K562 (cell line): ENCODE measurements at regions not wholly inside any gene's neighbourhood (a gene's known extent, or its start where the extent isn't known, plus 50 kb on each side); places are given as distances from the start of the nearest gene placed in this dataset.

ENCODE experiments used
- C11orf30 ChIP-seq: fragments of 450-650 bp; IDR thresholded peaks from 2 replicates; pipeline ENCODE4 v1.6.1; 2016; ENCODE audit warnings: low read depth, mild to moderate bottlenecking
- CC2D1A ChIP-seq: fragments of 450-650 bp; IDR thresholded peaks from 2 replicates; pipeline ENCODE4 v1.6.1; 2017; ENCODE audit warnings: mild to moderate bottlenecking
- DNMT1 ChIP-seq: fragments of 450-650 bp; IDR thresholded peaks from 2 replicates; pipeline ENCODE4 v1.6.1; 2016; ENCODE audit warnings: antibody characterized with exemption, mild to moderate bottlenecking
- GABPB1 ChIP-seq: sonication (generic); formaldehyde crosslinking; IDR thresholded peaks from 2 replicates; pipeline ENCODE4 v1.8.0; 2022; ENCODE audit warnings: mild to moderate bottlenecking, missing genetic modification reagents
- KDM1A ChIP-seq, 2 experiments: fragments of 450-650 bp; IDR thresholded peaks; 2 replicates each; pipeline ENCODE4 v1.6.1; 2016; ENCODE audit warnings: mild to moderate bottlenecking in 2 of 2
- MAFF ChIP-seq: IDR thresholded peaks from 2 replicates; pipeline ENCODE4 v1.6.1; 2012; ENCODE audit warnings: low read length, improper control_type of control experiment
- MAFG ChIP-seq: fragments of 450-650 bp; conservative IDR thresholded peaks from 2 replicates; pipeline ENCODE4 v1.6.1; 2016; ENCODE audit warnings: missing genetic modification characterization, missing compliant biosample characterization
- MAFK ChIP-seq: IDR thresholded peaks from 2 replicates; pipeline ENCODE4 v1.6.1; 2011; ENCODE audit warnings: low read length, improper control_type of control experiment
- NBN ChIP-seq: fragments of 450-650 bp; IDR thresholded peaks from 2 replicates; pipeline ENCODE4 v1.6.1; 2016; ENCODE audit warnings: low read depth, mild to moderate bottlenecking
- NCOA2 ChIP-seq, 2 experiments: fragments of 450-650 bp; IDR thresholded peaks; 2 replicates each; pipeline ENCODE4 v1.6.1; 2018; ENCODE audit warnings: mild to moderate bottlenecking in 2 of 2, moderate library complexity in 1 of 2; ENCODE audit not compliant: partially characterized antibody in 2 of 2
- NCOR1 ChIP-seq: fragments of 450-650 bp; IDR thresholded peaks from 2 replicates; pipeline ENCODE4 v1.6.1; 2016; ENCODE audit warnings: mild to moderate bottlenecking, moderate library complexity
- NFIC ChIP-seq: fragments of 450-650 bp; IDR thresholded peaks from 2 replicates; pipeline ENCODE4 v1.6.1; 2017; ENCODE audit warnings: mild to moderate bottlenecking, inconsistent platforms
- PHTF2 ChIP-seq: fragments of 250-450 bp; sonication (Bioruptor Pico); IDR thresholded peaks from 2 replicates; pipeline ENCODE4 v1.5.0; 2021; ENCODE audit warnings: mild to moderate bottlenecking
- PPARD ChIP-seq: fragments of 250-450 bp; sonication (Bioruptor Pico); IDR thresholded peaks from 2 replicates; pipeline ENCODE4 v1.8.0; 2022; ENCODE audit warnings: inconsistent platforms, mild to moderate bottlenecking, moderate library complexity
- RBM39 ChIP-seq: fragments of 200-400 bp; formaldehyde crosslinking; optimal IDR thresholded peaks from 2 replicates; pipeline ENCODE3; 2018; ENCODE audit warnings: low read depth, low read length
- RCOR1 ChIP-seq, 2 experiments: IDR thresholded peaks; 2 replicates each; pipeline ENCODE4 v1.6.1; 2012; ENCODE audit warnings: low read depth in 2 of 2, low read length in 2 of 2, borderline replicate concordance in 1 of 2, improper control_type of control experiment in 1 of 2
- SAFB ChIP-seq: fragments of 200-400 bp; formaldehyde crosslinking; IDR thresholded peaks from 2 replicates; pipeline ENCODE4 v1.6.1; 2017; ENCODE audit warnings: low read depth, low read length, borderline replicate concordance
- SAP30 ChIP-seq: fragments of 200-600 bp; sonication (generic); IDR thresholded peaks from 2 replicates; pipeline ENCODE4 v1.6.1; 2012; ENCODE audit warnings: borderline replicate concordance, low read depth, mild to moderate bottlenecking, moderate library complexity, low read length, control low read depth, inconsistent platforms; ENCODE audit not compliant: insufficient read depth, poor library complexity, severe bottlenecking
- TEAD2 ChIP-seq: fragments of 450-650 bp; IDR thresholded peaks from 2 replicates; pipeline ENCODE4 v1.6.1; 2016; ENCODE audit warnings: missing genetic modification characterization, control low read depth, missing compliant biosample characterization
- ZBTB17 ChIP-seq: fragments of 450-650 bp; formaldehyde crosslinking; IDR thresholded peaks from 2 replicates; pipeline ENCODE4 v1.4.0; 2020; ENCODE audit warnings: mild to moderate bottlenecking
- ZKSCAN8 ChIP-seq: fragments of 200-800 bp; sonication (Bioruptor generic); IDR thresholded peaks from 2 replicates; pipeline ENCODE4 v1.6.1; 2016; ENCODE audit warnings: missing genetic modification characterization, missing compliant biosample characterization
- ZNF263 ChIP-seq: sonication (generic); formaldehyde crosslinking; IDR thresholded peaks from 2 replicates; pipeline ENCODE4 v1.8.0; 2022; ENCODE audit warnings: mild to moderate bottlenecking, missing genetic modification reagents, borderline replicate concordance
- ZNF316 ChIP-seq: fragments of 450-650 bp; IDR thresholded peaks from 2 replicates; pipeline ENCODE4 v1.6.1; 2016
- ZNF785 ChIP-seq: fragments of 250-450 bp; sonication (Bioruptor Pico); IDR thresholded peaks from 2 replicates; pipeline ENCODE4 v1.4.0; 2020; ENCODE audit warnings: mild to moderate bottlenecking

- TF ChIP-seq MAFK (peak; percentile 94), ZNF263 (CRISPR knock-in tag) (no peak), C11orf30 (peak; percentile 77), ZKSCAN8 (CRISPR knock-in tag) (no peak), RCOR1 (IDR thresholded peaks at IDR 0.05; ENCODE audit: borderline replicate concordance in 1 of 2, low read depth in 2 of 2, low read length in 2 of 2) (no peak), ZBTB17 (CRISPR knock-in tag) (no peak), ZNF785 (no peak), RBM39 (no peak), GABPB1 (CRISPR knock-in tag) (no peak), TEAD2 (no peak), MAFF (peak; percentile 93), PPARD (CRISPR knock-in tag) (no peak), CC2D1A (no peak), NCOA2 (IDR thresholded peaks at IDR 0.05; ENCODE audit: partially characterized antibody in 2 of 2) (no peak), ZNF316 (peak; percentile 91), PHTF2 (no peak), SAP30 (no peak), NFIC (no peak), MAFG (tag) (peak; percentile 88), DNMT1 (no peak), NCOR1 (no peak), NBN (no peak), KDM1A (IDR thresholded peaks at IDR 0.05) (no peak), SAFB (no peak)
These were observed 314.8 kb upstream of the SALL3 start (continued) for GRCh38 chr18:78664848-78665247.
